ENCODE measurements at regions not wholly inside any gene's neighbourhood (a gene's known extent, or its start where the extent isn't known, plus 50 kb on each side); places are given as distances from the start of the nearest gene placed in this dataset.

DNA sequence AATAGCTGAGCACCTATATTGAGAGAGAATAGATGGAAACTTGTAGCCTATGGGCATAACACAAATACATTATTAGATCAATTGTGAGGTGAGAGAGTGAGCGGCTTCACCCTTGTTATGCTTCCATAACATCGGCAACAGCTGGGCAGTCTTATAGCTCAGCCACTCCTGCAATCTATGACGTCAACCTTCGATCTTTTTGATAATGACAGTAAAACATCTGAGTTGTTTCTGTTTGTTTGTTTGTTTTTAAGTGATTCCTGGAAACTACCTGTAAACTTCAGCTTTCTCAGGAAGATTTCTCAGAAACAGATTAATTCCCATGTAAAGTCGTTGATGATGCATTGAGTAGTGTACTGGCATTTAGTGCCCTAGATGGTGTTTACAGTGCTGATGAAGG, 90.0 kb downstream of the DSEL start:
- TF ChIP-seq, protein P1, sequence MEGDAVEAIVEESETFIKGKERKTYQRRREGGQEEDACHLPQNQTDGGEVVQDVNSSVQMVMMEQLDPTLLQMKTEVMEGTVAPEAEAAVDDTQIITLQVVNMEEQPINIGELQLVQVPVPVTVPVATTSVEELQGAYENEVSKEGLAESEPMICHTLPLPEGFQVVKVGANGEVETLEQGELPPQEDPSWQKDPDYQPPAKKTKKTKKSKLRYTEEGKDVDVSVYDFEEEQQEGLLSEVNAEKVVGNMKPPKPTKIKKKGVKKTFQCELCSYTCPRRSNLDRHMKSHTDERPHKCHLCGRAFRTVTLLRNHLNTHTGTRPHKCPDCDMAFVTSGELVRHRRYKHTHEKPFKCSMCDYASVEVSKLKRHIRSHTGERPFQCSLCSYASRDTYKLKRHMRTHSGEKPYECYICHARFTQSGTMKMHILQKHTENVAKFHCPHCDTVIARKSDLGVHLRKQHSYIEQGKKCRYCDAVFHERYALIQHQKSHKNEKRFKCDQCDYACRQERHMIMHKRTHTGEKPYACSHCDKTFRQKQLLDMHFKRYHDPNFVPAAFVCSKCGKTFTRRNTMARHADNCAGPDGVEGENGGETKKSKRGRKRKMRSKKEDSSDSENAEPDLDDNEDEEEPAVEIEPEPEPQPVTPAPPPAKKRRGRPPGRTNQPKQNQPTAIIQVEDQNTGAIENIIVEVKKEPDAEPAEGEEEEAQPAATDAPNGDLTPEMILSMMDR (IDR thresholded peaks at IDR 0.05; ENCODE audit: low read depth, low read length, missing input control), result no peak
- no peak for TF ChIP-seq TAF1 (conservative IDR thresholded peaks at IDR 0.05)
- TF ChIP-seq, protein P2, sequence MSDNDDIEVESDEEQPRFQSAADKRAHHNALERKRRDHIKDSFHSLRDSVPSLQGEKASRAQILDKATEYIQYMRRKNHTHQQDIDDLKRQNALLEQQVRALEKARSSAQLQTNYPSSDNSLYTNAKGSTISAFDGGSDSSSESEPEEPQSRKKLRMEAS (IDR thresholded peaks at IDR 0.05), result no peak
- TF ChIP-seq, protein P3, sequence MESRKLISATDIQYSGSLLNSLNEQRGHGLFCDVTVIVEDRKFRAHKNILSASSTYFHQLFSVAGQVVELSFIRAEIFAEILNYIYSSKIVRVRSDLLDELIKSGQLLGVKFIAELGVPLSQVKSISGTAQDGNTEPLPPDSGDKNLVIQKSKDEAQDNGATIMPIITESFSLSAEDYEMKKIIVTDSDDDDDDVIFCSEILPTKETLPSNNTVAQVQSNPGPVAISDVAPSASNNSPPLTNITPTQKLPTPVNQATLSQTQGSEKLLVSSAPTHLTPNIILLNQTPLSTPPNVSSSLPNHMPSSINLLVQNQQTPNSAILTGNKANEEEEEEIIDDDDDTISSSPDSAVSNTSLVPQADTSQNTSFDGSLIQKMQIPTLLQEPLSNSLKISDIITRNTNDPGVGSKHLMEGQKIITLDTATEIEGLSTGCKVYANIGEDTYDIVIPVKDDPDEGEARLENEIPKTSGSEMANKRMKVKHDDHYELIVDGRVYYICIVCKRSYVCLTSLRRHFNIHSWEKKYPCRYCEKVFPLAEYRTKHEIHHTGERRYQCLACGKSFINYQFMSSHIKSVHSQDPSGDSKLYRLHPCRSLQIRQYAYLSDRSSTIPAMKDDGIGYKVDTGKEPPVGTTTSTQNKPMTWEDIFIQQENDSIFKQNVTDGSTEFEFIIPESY (IDR thresholded peaks at IDR 0.05), result no peak
- TF ChIP-seq JUND (IDR thresholded peaks at IDR 0.05), result no peak
- TF ChIP-seq FOXA1 (IDR thresholded peaks at IDR 0.05), result no peak
- TF ChIP-seq, protein P4, sequence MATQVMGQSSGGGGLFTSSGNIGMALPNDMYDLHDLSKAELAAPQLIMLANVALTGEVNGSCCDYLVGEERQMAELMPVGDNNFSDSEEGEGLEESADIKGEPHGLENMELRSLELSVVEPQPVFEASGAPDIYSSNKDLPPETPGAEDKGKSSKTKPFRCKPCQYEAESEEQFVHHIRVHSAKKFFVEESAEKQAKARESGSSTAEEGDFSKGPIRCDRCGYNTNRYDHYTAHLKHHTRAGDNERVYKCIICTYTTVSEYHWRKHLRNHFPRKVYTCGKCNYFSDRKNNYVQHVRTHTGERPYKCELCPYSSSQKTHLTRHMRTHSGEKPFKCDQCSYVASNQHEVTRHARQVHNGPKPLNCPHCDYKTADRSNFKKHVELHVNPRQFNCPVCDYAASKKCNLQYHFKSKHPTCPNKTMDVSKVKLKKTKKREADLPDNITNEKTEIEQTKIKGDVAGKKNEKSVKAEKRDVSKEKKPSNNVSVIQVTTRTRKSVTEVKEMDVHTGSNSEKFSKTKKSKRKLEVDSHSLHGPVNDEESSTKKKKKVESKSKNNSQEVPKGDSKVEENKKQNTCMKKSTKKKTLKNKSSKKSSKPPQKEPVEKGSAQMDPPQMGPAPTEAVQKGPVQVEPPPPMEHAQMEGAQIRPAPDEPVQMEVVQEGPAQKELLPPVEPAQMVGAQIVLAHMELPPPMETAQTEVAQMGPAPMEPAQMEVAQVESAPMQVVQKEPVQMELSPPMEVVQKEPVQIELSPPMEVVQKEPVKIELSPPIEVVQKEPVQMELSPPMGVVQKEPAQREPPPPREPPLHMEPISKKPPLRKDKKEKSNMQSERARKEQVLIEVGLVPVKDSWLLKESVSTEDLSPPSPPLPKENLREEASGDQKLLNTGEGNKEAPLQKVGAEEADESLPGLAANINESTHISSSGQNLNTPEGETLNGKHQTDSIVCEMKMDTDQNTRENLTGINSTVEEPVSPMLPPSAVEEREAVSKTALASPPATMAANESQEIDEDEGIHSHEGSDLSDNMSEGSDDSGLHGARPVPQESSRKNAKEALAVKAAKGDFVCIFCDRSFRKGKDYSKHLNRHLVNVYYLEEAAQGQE (IDR thresholded peaks at IDR 0.05), result no peak
- TF ChIP-seq, protein P5, sequence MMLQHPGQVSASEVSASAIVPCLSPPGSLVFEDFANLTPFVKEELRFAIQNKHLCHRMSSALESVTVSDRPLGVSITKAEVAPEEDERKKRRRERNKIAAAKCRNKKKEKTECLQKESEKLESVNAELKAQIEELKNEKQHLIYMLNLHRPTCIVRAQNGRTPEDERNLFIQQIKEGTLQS (IDR thresholded peaks at IDR 0.05), result no peak
- no peak for TF ChIP-seq SP1 (IDR thresholded peaks at IDR 0.05)
- no peak for TF ChIP-seq RAD21 (IDR thresholded peaks at IDR 0.05)
- no peak for TF ChIP-seq GABPA (IDR thresholded peaks at IDR 0.05 in 1 of 2, conservative IDR thresholded peaks at IDR 0.05 in 1 of 2)

Data from liver (tissue), 3 donors.